DMS153 treated with DMSO at 0.1 percent for 48 hours (cell line): ENCODE measurements at regions not wholly inside any gene's neighbourhood (a gene's known extent, or its start where the extent isn't known, plus 50 kb on each side); places are given as distances from the start of the nearest gene placed in this dataset.

Experiments
- DNase-seq: peaks from one replicate; lab custom pipeline; 2025; ENCODE audit not compliant: unreplicated experiment; lab: John Stamatoyannopoulos, UW

DNA sequence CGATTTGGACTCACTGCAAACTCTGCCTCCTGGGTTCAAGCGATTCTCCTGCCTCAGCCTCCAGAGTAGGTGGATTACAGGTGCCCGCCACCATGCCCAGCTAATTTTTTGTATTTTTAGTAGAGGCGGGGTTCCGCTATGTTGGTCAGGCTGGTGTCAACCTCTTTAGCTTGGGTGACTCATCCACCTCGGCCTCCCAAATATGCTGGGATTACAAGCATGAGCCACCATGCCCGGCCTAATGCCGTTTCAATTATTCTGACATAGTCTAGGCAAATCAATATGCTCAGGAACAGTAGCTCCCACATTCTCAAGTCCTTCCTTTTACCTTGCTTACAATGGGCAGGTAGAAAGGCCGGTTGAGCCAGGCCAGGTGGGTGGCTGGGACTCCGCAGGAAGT lies 82.0 kb upstream of the EEA1 start:
- DNase-seq, result no peak

DNA sequence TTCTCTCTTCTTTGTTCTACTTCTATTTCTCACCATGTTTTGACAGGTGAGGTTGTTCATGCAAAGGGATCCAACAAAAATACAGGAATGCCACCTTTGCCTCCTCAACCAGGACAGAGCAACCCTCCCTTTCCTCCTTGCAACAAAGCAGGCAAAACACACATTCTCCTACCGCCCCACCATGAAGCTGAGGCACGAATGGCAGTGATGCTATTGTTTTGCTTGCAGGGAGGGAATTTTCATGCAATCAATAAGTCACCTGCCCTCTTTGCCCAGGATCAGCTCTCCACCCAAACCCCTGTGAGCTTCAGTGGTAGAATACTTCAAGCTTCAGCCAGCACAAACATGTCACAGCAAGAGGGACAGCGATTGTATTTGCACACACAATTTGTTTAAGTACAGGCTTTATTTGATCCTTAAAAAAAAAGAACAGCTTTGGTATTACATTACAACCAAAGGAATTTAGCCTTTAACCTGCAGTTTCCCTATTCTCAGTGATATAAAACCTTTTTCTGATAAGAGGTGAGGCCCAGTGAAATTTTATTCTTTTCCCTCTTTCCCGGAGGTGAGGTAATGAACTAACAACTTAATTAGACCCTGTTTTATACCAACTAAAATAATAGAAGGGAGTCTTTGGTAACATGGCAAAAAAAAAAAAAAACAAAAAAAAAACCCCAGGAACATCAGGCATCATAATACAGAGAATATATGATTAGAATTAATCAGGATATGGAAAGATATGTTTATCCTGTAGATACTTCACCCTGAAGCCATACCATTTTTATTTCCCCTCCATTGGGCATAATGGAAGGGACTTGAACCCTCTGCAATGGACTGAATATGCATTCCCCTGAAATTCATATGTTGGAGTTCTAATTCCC lies 87.0 kb upstream of the EEA1 start:
- DNase-seq, result no peak

DNA sequence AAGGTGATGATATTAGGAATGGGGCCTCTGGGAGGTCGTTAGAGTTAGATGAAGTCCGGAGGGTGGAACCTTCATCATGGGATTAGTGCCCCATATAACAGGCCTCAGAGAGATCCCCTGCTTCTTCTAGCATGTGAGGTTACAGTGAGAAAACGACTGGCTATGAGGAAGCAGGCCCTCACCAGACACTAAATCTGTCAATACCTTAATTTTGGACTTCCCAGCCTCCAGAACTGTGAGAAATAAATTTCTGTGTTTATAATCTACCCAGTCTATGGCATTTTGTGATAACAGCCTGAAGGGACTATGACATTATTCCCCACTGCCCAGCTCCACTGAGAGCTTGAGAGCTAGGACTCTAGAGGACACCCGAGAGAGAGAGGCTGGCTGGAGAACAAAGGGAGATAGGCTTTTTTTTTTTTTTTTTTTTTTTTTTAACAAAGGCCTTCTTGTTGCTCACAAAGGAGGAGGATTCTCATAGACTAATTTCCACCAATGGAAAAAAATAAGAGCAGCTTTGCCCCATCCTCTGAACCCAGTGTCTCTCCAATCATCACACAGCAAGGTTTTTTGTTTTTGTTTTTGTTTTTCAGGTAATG lies 87.8 kb upstream of the EEA1 start:
- DNase-seq, result no peak

DNA sequence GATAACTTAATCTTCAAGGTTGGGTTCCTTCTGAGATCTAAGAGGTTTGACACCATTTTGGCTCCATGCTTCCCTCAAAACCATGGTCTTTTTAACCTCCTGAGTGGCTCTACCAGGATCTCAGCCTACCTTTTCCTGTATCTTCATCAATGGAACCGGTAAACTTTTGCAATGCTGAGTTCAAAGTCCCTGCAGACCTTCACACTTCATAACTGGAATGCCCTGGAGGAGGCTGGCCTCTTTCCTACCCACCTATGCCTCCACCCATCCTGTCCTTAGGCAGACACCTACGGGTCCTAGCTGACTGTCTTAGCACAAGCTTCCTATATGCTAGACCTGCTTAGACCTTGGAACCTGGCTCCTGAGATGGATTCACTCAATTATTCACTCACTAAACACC lies 89.5 kb upstream of the EEA1 start:
- DNase-seq, result no peak

DNA sequence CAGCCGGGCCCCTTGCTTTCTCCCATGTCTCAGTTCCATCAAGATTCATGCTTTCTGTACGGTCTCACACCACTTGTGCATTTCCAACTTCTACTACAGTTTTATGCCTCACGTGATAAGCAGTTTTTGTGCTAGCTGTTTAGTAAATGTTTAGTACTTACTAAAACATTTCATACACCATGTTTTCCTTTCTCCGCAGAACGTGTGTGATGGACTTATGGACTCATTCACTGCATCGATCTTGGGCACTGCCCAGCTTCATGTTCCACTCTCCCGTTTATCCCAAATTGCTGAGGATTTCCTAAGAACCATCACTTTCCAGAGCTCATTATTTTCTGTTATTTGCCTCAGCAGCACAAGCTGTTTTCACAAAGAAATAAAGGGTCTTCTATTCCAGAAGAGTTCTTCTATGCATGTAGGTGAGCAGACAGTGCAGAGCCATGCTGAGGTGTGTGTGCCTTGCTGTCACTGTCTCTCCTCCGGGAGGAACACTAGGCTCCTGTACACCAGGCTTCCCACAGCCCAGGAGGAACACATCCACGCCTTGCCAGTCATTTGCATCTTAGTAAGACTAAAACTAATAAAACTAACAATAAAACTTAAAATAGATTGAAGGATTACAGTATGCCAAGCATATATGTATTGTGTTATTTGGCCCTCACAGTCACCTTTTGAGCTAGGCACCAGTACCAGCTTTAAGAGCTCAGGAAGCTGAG lies 90.3 kb upstream of the EEA1 start:
- DNase-seq, result no peak

DNA sequence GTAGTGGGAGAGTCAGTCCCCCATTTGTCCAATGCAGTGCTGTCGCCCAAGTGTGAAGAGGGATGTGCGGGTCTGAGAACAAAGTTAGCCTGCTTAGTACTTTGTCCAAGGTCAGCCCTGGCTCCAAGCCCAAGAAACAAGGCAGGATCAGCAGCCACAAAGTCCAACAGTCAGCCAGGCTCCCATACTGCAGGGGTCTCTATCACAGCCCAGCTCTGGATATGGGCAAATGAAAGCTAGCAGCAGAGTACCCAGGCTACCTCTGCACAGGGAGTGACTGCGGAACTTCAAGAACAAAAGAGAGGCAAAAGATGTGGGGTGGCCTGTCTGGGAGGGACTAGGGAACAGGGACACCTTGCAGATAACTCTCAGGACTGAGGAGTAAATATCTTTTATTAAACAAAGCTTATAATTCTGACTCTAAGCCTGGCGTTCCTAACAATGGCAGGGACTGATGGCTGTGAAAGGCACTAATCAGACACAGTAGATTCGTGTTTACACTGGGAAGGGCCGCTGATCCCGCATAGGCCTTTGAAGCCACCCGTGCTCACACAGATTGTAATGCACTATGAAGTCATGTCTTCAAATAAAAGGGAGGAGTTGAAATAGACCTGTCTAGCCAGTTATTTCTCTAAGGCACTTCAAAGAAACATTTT lies 91.0 kb upstream of the EEA1 start:
- DNase-seq, result peak; percentile 27

DNA sequence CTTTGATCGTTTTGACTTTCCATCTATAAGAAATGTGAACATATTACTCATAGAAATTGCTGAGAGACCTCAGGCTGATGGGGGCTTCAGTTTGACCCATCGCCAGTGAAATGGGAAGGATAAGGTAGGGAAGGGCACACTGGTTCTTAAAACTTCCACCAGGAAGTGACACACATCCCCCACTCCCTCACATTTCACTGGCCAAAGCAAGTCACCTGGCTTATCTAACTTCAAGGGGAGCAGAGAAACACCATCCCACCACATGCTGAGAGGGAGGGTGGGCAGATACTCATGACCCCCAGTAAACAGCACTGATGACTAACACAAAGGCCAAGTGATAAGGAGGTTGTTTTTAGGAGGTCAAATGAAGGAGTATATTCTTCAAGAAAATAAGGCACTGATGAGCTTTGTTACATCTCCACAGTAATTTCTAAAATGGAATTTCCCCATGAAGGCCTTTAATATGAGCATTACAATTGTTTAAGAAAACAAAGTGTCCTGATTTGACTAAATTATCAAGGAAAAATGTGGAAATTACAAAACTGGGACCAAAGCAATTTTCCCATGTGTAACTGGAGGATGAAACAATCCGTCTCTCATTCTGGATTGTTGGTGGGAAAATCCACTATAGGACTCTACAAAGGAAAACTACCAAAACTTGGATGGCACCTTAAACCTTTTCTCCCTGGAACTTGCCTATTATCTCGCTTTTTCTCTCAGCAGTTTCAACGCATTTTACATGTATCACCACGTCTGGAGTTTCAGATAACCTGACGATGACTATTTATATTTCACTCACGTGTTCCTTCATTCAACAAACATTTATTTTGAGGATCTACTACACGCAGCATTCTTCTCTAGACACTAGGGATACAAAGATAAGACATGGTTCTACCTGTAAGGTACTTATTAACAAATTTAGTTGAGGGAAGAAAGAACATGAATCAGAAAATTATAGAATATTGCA lies 91.8 kb upstream of the EEA1 start:
- no peak for DNase-seq

DNA sequence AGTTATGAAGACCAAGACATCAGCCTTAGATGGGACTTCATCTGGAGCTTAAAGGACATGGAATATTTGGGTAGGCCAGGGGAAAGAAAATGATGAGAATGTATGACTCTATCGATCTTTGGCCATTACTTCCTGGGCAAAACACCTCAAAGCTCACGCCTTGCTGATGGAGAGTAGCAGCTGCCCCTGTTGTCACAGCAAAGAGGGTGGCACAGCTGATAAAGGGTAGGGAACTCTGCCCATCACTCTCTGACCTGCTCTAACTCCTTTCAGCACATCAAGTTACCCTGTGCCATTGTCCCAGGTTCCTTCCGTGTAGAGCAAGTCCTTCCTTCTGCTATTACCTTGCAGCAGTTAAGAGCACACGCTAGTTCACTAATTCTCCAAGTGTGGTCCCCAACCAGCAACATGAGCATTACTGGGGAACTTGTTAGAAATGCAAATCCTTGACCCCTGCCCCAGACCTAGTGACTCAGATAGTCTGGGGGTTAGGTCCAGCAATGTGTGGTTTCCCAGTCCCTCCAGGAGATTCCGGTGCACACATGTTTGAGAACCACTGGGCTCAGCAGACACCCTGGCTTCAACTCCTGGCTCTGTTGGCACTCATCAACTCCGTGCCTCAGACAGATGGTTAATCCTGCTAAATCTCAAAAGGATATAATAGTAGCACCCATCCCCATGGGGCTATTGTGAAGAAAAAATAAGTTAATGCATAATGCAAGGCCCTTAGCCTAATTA lies 93.7 kb upstream of the EEA1 start:
- DNase-seq, result no peak

DNA sequence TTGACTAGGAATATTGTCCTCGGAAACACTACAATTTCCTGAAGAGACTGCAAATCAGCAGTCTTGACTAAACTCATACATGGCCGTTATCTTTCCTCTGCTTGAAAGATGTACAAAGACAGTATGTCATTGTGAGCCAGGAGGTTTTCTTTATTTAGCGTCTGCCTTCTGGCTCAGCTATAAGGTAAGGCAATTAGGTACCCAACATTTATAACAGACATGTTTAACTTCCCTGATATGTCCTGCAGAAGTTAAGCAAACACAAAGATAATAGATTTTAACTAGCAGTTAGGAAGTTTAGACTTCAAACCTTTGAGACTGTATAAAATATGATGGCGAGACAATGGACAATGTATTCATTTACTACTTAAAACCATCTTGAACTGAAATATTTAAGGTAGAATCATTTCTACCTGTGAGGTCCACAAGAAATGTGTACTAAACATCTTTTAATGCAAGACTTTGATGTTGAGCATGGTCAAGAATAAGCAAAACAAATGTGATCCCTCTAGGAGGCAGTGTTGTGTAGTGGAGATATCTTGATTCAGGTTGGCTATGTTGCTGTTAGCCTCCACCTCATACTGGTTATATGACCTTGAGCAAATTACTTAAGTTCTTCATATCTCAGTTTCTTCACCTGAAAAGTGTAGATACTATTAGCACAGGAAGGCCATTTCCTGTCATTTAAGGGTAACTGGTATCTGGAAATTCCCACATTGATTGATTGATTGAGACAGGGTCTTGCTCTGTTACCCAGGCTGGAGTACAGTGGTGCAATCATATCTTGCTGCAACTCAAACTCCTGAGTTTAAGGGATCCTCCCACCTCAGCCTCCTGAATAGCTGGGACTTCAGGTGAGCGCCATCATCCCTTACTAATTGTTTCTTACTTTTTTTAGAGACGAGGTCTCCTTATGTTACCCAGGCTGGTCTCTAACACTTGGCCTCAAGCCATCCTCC lies 96.3 kb upstream of the EEA1 start:
- DNase-seq, result no peak

DNA sequence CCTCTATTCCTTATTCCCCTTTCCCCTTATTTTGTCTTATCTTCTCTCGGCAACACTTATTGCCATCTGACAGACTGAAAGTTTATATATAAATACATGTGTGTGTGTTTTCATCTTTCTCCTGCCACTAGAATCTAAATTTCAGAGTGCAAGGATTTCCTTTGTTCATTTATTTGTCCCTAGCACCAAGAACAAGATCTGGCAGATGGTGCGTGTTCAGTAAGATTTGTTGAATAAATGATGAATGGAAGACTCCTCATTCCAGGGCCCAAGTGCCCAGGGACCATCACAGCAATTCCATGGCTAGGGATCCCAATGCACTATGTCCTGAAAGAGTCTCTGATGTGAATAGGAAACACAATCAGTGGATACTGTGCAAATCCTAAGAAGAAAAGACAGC lies 97.9 kb upstream of the EEA1 start:
- DNase-seq, result no peak

DNA sequence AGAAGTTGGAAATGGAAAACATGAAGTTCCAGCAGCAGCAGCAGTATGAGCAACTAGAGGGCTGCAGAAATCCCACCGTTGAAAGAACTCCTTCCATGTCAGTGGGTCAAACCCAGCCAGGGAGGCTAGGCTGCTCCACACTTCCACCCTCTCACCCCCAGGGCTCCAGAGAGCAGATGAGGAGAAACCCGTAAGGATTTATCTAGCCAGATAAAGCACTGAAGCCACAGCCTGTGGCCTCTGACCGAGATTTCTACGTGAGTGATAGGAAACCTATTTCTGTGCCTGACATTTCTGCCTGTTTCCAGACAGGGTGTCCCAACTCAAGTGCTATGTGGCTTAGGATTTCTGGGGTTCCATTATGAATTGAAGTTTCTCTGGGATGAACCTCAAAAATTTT lies 100.0 kb upstream of the EEA1 start:
- DNase-seq, result no peak

DNA sequence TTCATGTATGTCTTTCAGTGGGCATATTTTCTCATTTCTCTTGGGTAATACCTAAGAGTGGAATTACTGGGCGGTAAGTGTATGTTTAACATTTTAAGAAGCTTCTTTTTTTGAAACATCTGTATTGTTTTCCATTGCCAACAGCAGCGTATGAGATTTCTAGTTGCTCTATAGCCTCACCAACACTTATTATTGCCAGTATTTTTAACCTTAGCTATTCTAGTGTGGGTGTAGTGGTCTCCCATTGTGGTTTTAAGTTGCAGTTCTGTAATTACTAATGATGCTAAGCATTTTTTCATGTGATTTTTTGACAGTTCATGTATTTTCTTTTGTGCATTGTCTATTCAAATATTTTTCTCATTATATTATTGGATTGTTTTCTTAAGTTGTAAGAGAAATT lies 101.9 kb upstream of the EEA1 start:
- no peak for DNase-seq

DNA sequence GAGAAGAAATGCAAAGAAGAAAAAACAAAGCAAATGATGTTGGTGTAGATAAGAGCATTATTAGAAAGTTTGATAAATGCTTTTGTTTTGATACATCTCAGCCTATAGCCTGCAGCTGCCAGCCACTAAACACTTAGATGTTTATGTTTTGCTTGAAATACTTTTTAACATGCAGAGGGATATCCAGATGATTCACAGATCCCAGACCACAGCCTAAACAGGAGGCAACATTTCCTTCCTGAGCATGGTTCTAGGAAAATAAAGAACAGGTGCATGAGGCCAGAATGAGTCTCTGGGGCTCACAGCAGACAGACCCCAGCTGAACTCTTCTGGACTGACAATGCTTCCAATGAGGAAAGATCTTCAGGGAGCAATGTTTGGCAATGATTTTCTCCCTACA lies 103.7 kb upstream of the EEA1 start:
- no peak for DNase-seq

DNA sequence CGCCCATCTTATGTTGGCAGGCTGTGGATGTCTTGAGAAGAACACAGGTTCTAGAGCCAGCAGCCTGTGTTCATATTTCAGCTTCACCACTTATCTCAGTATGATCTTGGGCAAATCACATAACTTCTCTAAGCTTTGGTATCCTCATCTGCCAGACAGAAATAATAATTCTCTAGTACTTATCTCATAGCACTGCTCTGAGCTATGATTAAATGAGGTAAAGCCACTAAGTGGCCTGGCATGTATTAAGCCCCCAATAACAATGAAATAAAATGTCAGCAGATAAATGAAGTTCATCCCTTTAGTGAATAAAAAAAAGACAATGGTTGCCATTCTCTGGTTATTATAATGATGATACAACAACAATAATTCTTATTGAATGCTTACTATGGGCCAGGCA lies 104.9 kb upstream of the EEA1 start:
- DNase-seq, result no peak

DNA sequence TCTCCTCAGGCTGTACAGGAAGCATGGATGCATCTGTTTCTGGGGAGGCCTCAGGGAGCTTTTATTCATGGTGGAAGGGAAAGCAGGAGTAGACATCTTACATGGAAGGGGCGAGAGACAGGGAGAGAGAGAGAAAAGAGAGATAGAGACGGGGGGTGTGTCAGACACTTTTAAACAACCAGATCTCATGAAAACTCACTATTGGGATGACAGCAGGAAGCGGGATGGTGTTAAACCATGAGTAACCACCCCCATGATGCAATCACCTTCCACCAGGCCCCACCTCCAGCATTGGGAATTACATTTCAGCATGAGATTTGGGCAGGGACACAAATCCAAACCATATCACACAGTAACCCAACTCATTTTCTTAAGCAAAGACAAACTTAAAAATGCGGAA lies 110.0 kb upstream of the EEA1 start:
- DNase-seq, result no peak

DNA sequence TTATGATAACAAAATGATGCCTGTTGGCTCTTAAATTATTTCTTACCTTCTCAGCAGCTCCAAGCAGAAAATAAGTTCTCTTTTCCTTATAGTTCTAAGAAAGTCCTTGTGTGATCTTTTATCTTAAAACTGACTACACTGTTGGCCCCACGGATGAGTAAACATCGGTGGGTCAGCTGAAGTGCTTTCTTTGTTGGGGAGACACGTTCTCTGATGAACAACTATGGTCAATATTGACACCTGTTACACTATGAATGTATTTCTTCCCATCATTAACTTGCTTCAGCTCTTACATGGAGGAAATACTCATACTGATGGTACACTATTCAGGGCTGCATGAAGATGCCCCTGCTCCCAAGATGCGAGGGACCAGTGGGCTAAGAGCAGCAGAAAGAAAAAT lies 110.8 kb upstream of the EEA1 start:
- no peak for DNase-seq

DNA sequence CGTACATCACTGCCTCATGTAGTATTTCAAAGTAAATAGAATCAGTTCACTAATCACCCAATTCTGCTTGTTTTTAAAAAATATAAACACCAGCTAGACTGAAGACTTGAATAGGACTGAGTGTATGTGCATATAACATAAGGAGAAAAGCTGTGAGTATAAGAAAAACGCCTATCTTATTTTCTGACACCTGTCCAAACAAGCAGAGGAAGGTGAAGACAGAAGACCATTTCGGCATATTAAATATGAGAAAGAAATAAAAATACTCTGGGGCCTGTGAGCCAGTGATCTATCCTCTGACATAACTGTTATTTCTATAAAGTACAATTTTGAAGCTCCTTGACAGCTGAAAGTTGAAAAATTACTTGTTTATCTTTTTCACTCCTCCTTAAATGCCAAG lies 111.3 kb upstream of the EEA1 start:
- no peak for DNase-seq

DNA sequence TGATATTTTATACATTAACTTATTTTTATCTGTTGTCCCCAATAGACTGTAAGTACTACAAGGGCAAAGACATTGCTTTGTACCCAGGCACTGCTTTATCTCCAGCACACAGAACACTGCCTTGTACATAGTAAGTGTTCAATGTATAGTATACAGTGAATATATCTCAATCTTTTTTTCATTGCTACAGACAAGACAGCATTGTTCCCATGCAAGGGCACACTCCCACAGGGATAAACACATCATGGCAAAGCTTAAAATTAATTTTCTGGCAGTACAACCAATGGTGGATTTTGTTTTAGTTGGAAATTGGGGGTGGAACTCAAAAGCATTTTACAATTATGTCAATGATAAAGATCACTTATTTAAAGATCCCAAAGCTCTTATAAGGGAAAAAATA lies 112.3 kb upstream of the EEA1 start:
- DNase-seq, result no peak

DNA sequence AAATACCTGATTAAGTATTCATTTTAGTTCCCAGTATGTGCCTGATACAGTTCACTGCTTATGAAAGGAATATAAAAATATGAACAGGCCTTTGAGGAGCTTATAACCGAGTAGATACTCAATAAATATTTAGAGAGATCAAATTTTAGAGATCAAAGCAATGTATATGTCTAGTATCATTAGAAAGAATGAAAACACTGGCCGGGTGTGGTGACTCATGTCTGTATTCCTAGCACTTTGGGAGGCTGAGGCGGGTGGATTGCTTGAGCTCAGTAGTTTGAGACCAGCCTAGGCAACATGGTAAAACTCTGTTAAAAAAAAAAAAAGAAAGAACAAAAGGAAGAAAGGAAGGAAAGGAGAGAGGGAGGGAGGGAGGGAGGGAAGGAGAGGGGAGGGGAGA lies 113.2 kb upstream of the EEA1 start:
- DNase-seq, result no peak
